Transverse colon (tissue), 4 donors: ENCODE measurements at regions not wholly inside any gene's neighbourhood (a gene's known extent, or its start where the extent isn't known, plus 50 kb on each side); places are given as distances from the start of the nearest gene placed in this dataset.

ENCODE experiments used
- DNase-seq: peaks from one replicate; pipeline ENCODE4 v3.0.0-alpha.2; 2019
- H3K27ac ChIP-seq, 4 donors: fragments of 200-600 bp; sonication (generic); 2 replicates each; pipeline ENCODE4 v1.5.1; 2016 to 2018; ENCODE audit warnings: inconsistent platforms in 4 of 4
- H3K27me3 ChIP-seq: fragments of 200-600 bp; sonication (generic); 2 replicates; pipeline ENCODE4 v1.5.1; 2017; ENCODE audit warnings: inconsistent platforms
- H3K36me3 ChIP-seq, 4 donors: fragments of 200-600 bp; sonication (generic); 2 replicates each; pipeline ENCODE4 v1.5.1; 2017 to 2019; ENCODE audit warnings: inconsistent platforms in 4 of 4
- H3K4me1 ChIP-seq, 4 donors: fragments of 200-600 bp; sonication (generic); 2 replicates each; pipeline ENCODE4 v1.5.1; 2017 to 2020; ENCODE audit warnings: inconsistent platforms in 4 of 4
- H3K4me3 ChIP-seq, 4 donors: fragments of 200-600 bp; sonication (generic); 1 replicate in 1 of 4; 2 replicates in 3 of 4; pipeline versions ENCODE4 v1.5.1 to v1.6.1; 2017 to 2019; ENCODE audit warnings: inconsistent platforms in 4 of 4
- H3K9me3 ChIP-seq, 2 donors: fragments of 200-600 bp; sonication (generic); 2 replicates each; pipeline ENCODE4 v1.5.1; 2017 to 2019; ENCODE audit warnings: inconsistent platforms in 2 of 2
- CTCF ChIP-seq, 5 experiments: fragments of 200-600 bp in 3 of 5; fragments of 450-650 bp in 2 of 5; sonication (generic) in 3 of 5; IDR thresholded peaks; 1 replicate in 2 of 5; 2 replicates in 3 of 5; pipeline ENCODE4 v1.5.1; 2016 to 2017; ENCODE audit warnings: antibody characterized with exemption in 5 of 5, inconsistent platforms in 3 of 5, mild to moderate bottlenecking in 2 of 5, moderate library complexity in 1 of 5
- EP300 ChIP-seq: sonication (generic); formaldehyde crosslinking; IDR thresholded peaks from one replicate; pipeline ENCODE4 v1.6.1; 2017; ENCODE audit warnings: antibody characterized with exemption, low read depth
- POLR2A ChIP-seq: fragments of 450-650 bp; IDR thresholded peaks from one replicate; pipeline ENCODE4 v1.6.1; 2016; ENCODE audit warnings: antibody characterized with exemption, mild to moderate bottlenecking, moderate library complexity
- POLR2AphosphoS5 ChIP-seq, 3 donors: sonication (generic); formaldehyde crosslinking; IDR thresholded peaks; one replicate each; pipeline ENCODE4 v1.6.1; 2016; ENCODE audit warnings: antibody characterized with exemption in 3 of 3
- WGBS, 2 donors: methylation state at CpG; one replicate each; pipeline ENCODE4 v1.1.5; 2018; ENCODE audit warnings: low coverage in 1 of 2; 5-methylcytosine and 5-hydroxymethylcytosine counted together
- in situ Hi-C, 4 donors: fragments of 200-750 bp; cut with MboI; loops; one replicate each; pipeline versions ENCODE4 v1.15.0 to v1.15.1; 2017; ENCODE audit warnings: low sequenced_read_pairs in 3 of 4, low pct_ligation_motif_present in 1 of 4, low pct_unique_long_range_greater_than_20kb in 1 of 4
- intact Hi-C: fragments of 100-400 bp; cut with DNase I; formaldehyde crosslinking; loops from one replicate; pipeline ENCODE4 v1.15.1; 2023; ENCODE audit warnings: low total_unique reads

- in situ Hi-C loops (no loop called here), intact Hi-C loops (no loop called here)
- no peaks in the 10 kb centered on the region for H3K36me3 ChIP-seq
- H3K27ac ChIP-seq = no peak overlapping the region
- H3K27me3 ChIP-seq = no peaks in the 10 kb centered on the region
- no peaks in the 10 kb centered on the region for H3K4me1 ChIP-seq
- TF ChIP-seq POLR2A (no peak), POLR2AphosphoS5 (IDR thresholded peaks at IDR 0.05) (no peak), EP300 (no peak), CTCF (IDR thresholded peaks at IDR 0.05) (no peak)
- no peak overlapping the region for H3K4me3 ChIP-seq
- H3K9me3 ChIP-seq = peaks cover 0 to 4% of the 10 kb centered on the region in 2 donors
- no peak for DNase-seq
Observed at GRCh38 chr4:177147668-177148067, 162.0 kb upstream of the NEIL3 start.

GRCh38 chr4:177155454-177155853, 154.2 kb upstream of the NEIL3 start:
- Histone ChIP-seq H3K4me1 (no peaks in the 10 kb centered on the region), H3K9me3 (peaks cover 0 to 6% of the 10 kb centered on the region in 2 donors), H3K36me3 (no peaks in the 10 kb centered on the region), H3K4me3 (no peak overlapping the region), H3K27ac (no peak overlapping the region), H3K27me3 (no peaks in the 10 kb centered on the region)
- intact Hi-C loops (no loop called here), in situ Hi-C loops (no loop called here)
- no peak for DNase-seq
- 78 to 86% methylated on average over 2 to 3 of the region's 3 CpGs for WGBS, 2 donors
- TF ChIP-seq CTCF (IDR thresholded peaks at IDR 0.05) (no peak), EP300 (no peak), POLR2A (no peak), POLR2AphosphoS5 (IDR thresholded peaks at IDR 0.05) (no peak)

GRCh38 chr4:177159600-177159999, 150.1 kb upstream of the NEIL3 start:
- H3K36me3 ChIP-seq = no peaks in the 10 kb centered on the region
- intact Hi-C loops = no loop called here
- no peak overlapping the region for H3K4me3 ChIP-seq
- H3K27me3 ChIP-seq = no peaks in the 10 kb centered on the region
- H3K4me1 ChIP-seq = no peaks in the 10 kb centered on the region
- in situ Hi-C loops = no loop called here
- no peak for TF ChIP-seq POLR2AphosphoS5 (IDR thresholded peaks at IDR 0.05)
- no peak for TF ChIP-seq CTCF (IDR thresholded peaks at IDR 0.05)
- TF ChIP-seq POLR2A = no peak
- no peak for TF ChIP-seq EP300
- WGBS, 2 donors = 74% methylated on average over 5 of the region's 6 CpGs; no CpG with 5 or more reads in 1 of the 2 donors
- no peaks in the 10 kb centered on the region for H3K9me3 ChIP-seq
- H3K27ac ChIP-seq = no peak overlapping the region
- no peak for DNase-seq

- Histone ChIP-seq H3K36me3 (no peaks in the 10 kb centered on the region), H3K27me3 (no peaks in the 10 kb centered on the region), H3K4me3 (no peak overlapping the region), H3K4me1 (no peaks in the 10 kb centered on the region), H3K27ac (no peak overlapping the region), H3K9me3 (no peaks in the 10 kb centered on the region)
- TF ChIP-seq POLR2AphosphoS5 (IDR thresholded peaks at IDR 0.05) = no peak
- TF ChIP-seq EP300 = no peak
- TF ChIP-seq CTCF (IDR thresholded peaks at IDR 0.05) = no peak
- no peak for TF ChIP-seq POLR2A
- intact Hi-C loops = no loop called here
- DNase-seq = no peak
- in situ Hi-C loops = no loop called here
Observed at GRCh38 chr4:177161781-177162180, 147.9 kb upstream of the NEIL3 start.
